Panc1 (cell line): ENCODE measurements at regions not wholly inside any gene's neighbourhood (a gene's known extent, or its start where the extent isn't known, plus 50 kb on each side); places are given as distances from the start of the nearest gene placed in this dataset.

Experiments
- ATAC-seq: fragments of 200-7000 bp; cut with Tn5 transposase; 2 replicates; pipeline ENCODE4 v1.9.1; 2020; ENCODE audit warnings: mild to moderate bottlenecking, moderate library complexity
- BruUV-seq: library from RNA; stranded (reverse); fragments of 400-500 nt; replicated peaks from 2 replicates; lab custom pipeline; 2021; lab: Mats Ljungman, UMichigan
- CTCF ChIA-PET: fragments of 300-600 bp; sonication (Branson Sonifier 250); formaldehyde crosslinking; loops from one replicate; lab custom pipeline; 2022; ENCODE audit warnings: antibody characterized with exemption; lab: Charles Lee
- POLR2A ChIA-PET: fragments of 300-600 bp; sonication (Branson Sonifier 250); formaldehyde crosslinking; loops from one replicate; lab custom pipeline; 2022; ENCODE audit warnings: antibody characterized with exemption; lab: Charles Lee
- DNase-seq: peaks from one replicate; pipeline ENCODE4 v3.0.0-alpha.2; 2010; ENCODE audit warnings: low read depth, low spot score
- H3K27ac ChIP-seq: 2 replicates; pipeline ENCODE4 v1.5.1; 2011; ENCODE audit warnings: mild to moderate bottlenecking, low read length, inconsistent platforms
- H3K27me3 ChIP-seq: fragments of 200-500 bp; sonication (Bioruptor generic); 2 replicates; pipeline ENCODE4 v1.6.0; 2014; ENCODE audit warnings: low read length, inconsistent platforms; ENCODE audit not compliant: control insufficient read depth, insufficient read depth
- H3K36me3 ChIP-seq: fragments of 200-500 bp; sonication (Bioruptor generic); 2 replicates; pipeline ENCODE4 v1.5.1; 2014; ENCODE audit warnings: inconsistent platforms, mild to moderate bottlenecking, low read length, moderate library complexity; ENCODE audit not compliant: control insufficient read depth, insufficient read depth
- H3K4me1 ChIP-seq: 2 replicates; pipeline ENCODE4 v1.5.1; 2011; ENCODE audit warnings: inconsistent platforms, mild to moderate bottlenecking, low read length, moderate library complexity; ENCODE audit not compliant: control insufficient read depth, insufficient read depth
- H3K4me3 ChIP-seq, 2 experiments: 2 replicates each; pipeline ENCODE4 v1.5.1; 2011 to 2012; ENCODE audit warnings: low read depth in 2 of 2, low read length in 2 of 2, mild to moderate bottlenecking in 2 of 2, inconsistent platforms in 1 of 2, moderate library complexity in 1 of 2
- H3K9me3 ChIP-seq: fragments of 200-500 bp; sonication (Bioruptor generic); 2 replicates; pipeline ENCODE4 v1.5.1; 2014; ENCODE audit warnings: low read depth, mild to moderate bottlenecking, inconsistent platforms, low read length, moderate library complexity; ENCODE audit not compliant: control insufficient read depth, insufficient read depth
- CTCF ChIP-seq: fragments of 450-650 bp; IDR thresholded peaks from 2 replicates; pipeline ENCODE4 v1.5.1; 2017; ENCODE audit warnings: mild to moderate bottlenecking
- POLR2AphosphoS5 ChIP-seq: IDR thresholded peaks from 2 replicates; pipeline ENCODE4 v1.6.1; 2012; ENCODE audit warnings: mild to moderate bottlenecking, low read depth, low read length, moderate library complexity
- REST ChIP-seq, 2 experiments: IDR thresholded peaks; 2 replicates each; pipeline ENCODE4 v1.6.1; 2011 to 2012; ENCODE audit warnings: low read depth in 2 of 2, control low read depth in 1 of 2, low read length in 1 of 2, mild to moderate bottlenecking in 1 of 2, moderate library complexity in 1 of 2; ENCODE audit not compliant: insufficient read depth in 1 of 2
- SIN3A ChIP-seq: IDR thresholded peaks from 2 replicates; pipeline ENCODE4 v1.6.1; 2012; ENCODE audit warnings: low read depth, mild to moderate bottlenecking, low read length, moderate library complexity, borderline replicate concordance; ENCODE audit not compliant: insufficient read depth
- TCF7L2 ChIP-seq: IDR thresholded peaks from 2 replicates; pipeline ENCODE4 v1.6.1; 2011; ENCODE audit warnings: mild to moderate bottlenecking, low read depth, low read length, inconsistent platforms
- in situ Hi-C: cut with HindIII; loops from 2 replicates; pipeline ENCODE4 v1.10.0; 2016; ENCODE audit warnings: low sequenced_read_pairs, low pct_unique_long_range_greater_than_20kb
- intact Hi-C: fragments of 100-400 bp; cut with micrococcal nuclease; formaldehyde crosslinking; loops from one replicate; pipeline ENCODE4 v1.10.0; 2022; ENCODE audit not compliant: unreplicated experiment

GRCh38 chr5:56674441-56674840, 140.9 kb upstream of the MAP3K1 start:
- H3K9me3 ChIP-seq, result no peaks in the 10 kb centered on the region
- no TSS peak for BruUV-seq
- ATAC-seq (no peak), DNase-seq (no peak)
- no peaks in the 10 kb centered on the region for H3K36me3 ChIP-seq
- TF ChIP-seq SIN3A, result no peak
- TF ChIP-seq CTCF, result no peak
- TF ChIP-seq REST (IDR thresholded peaks at IDR 0.05; ENCODE audit: insufficient read depth in 1 of 2, low read depth in 2 of 2, low read length in 1 of 2), result no peak
- no peak for TF ChIP-seq TCF7L2
- intact Hi-C loops (no loop called here), in situ Hi-C loops (no loop called here)
- H3K27me3 ChIP-seq, result peaks cover 5% of the 10 kb centered on the region; the same call in 1 of the 2 replicates
- H3K4me1 ChIP-seq, result no peaks in the 10 kb centered on the region
- H3K4me3 ChIP-seq, result no peak overlapping the region
- POLR2A ChIA-PET, result no interaction called here
- H3K27ac ChIP-seq, result no peak overlapping the region
- CTCF ChIA-PET, result no interaction called here

- Histone ChIP-seq H3K9me3 (no peaks in the 10 kb centered on the region), H3K27ac (no peak overlapping the region), H3K27me3 (no peaks in the 10 kb centered on the region; the same call in 1 of the 2 replicates), H3K4me1 (no peaks in the 10 kb centered on the region), H3K4me3 (no peak overlapping the region), H3K36me3 (no peaks in the 10 kb centered on the region)
- ATAC-seq (no peak), DNase-seq (no peak)
- CTCF ChIA-PET, result no interaction called here
- BruUV-seq, result no TSS peak
- intact Hi-C loops, result no loop called here
- in situ Hi-C loops, result no loop called here
- POLR2A ChIA-PET, result no interaction called here
- TF ChIP-seq REST (IDR thresholded peaks at IDR 0.05; ENCODE audit: insufficient read depth in 1 of 2, low read depth in 2 of 2, low read length in 1 of 2) (no peak), CTCF (no peak), SIN3A (no peak), POLR2AphosphoS5 (no peak), TCF7L2 (no peak)
Observed at GRCh38 chr5:56673171-56673570, 142.2 kb upstream of the MAP3K1 start.
